ENCODE measurements at regions not wholly inside any gene's neighbourhood (a gene's known extent, or its start where the extent isn't known, plus 50 kb on each side); places are given as distances from the start of the nearest gene placed in this dataset.

DNA sequence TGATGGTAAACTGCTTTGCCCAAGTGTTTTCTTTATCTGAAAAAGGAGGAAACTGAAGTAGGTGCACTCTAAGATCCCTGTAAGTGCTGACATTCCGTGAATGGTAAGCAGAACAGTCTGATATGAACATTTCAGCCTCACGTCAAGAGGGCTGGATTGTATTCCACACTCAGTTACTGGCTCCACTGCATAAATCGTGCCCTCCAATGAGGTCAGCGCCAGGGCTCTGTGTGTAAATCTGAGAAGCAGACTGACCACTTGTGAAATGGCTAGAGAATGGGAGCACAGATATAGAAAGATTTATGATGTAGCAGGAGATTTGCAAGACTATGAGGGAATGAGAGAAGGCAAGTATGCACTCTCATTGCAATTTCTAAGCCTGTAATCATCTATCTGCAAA is 153.0 kb downstream of the ICOS start:
- Histone ChIP-seq H3K4me3 (ENCODE audit: severe bottlenecking) (no peak overlapping the region), H3K27ac (ENCODE audit: poor library complexity, severe bottlenecking) (no peak overlapping the region), H3K36me3 (ENCODE audit: low read depth) (no peaks in the 10 kb centered on the region), H3K9me3 (ENCODE audit: severe bottlenecking) (no peaks in the 10 kb centered on the region), H3K27me3 (ENCODE audit: insufficient read depth, poor library complexity, severe bottlenecking) (no peaks in the 10 kb centered on the region), H3K4me1 (ENCODE audit: insufficient read depth, poor library complexity, severe bottlenecking) (no peaks in the 10 kb centered on the region)
- DNase-seq (ENCODE audit: low spot score) (no peak), ATAC-seq (ENCODE audit: low read depth) (no peak)
- TF ChIP-seq, protein P1, sequence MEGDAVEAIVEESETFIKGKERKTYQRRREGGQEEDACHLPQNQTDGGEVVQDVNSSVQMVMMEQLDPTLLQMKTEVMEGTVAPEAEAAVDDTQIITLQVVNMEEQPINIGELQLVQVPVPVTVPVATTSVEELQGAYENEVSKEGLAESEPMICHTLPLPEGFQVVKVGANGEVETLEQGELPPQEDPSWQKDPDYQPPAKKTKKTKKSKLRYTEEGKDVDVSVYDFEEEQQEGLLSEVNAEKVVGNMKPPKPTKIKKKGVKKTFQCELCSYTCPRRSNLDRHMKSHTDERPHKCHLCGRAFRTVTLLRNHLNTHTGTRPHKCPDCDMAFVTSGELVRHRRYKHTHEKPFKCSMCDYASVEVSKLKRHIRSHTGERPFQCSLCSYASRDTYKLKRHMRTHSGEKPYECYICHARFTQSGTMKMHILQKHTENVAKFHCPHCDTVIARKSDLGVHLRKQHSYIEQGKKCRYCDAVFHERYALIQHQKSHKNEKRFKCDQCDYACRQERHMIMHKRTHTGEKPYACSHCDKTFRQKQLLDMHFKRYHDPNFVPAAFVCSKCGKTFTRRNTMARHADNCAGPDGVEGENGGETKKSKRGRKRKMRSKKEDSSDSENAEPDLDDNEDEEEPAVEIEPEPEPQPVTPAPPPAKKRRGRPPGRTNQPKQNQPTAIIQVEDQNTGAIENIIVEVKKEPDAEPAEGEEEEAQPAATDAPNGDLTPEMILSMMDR (IDR thresholded peaks at IDR 0.05; ENCODE audit: poor library complexity, severe bottlenecking), result no peak

DNA sequence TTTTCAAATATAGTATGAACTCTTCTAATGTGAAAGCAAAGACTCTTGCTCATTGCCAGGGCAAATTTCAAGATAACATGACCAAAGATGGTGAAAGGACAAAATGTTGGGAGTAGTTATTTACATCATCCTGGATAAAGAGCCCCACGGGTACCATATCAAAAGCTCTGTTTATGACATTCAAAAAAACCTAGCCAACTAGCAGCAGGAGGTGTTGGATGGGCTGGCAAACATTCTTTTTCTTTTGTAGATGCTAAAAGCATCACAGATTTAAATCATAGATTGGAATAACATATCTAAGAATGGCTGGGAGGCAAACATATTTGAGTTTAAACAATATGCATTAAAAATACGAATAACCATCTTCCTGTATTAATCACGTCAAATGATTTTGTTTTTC is 153.5 kb downstream of the ICOS start:
- TF ChIP-seq, protein P1 (IDR thresholded peaks at IDR 0.05; ENCODE audit: poor library complexity, severe bottlenecking), result no peak
- Histone ChIP-seq H3K4me3 (ENCODE audit: severe bottlenecking) (no peak overlapping the region), H3K9me3 (ENCODE audit: severe bottlenecking) (no peaks in the 10 kb centered on the region), H3K4me1 (ENCODE audit: insufficient read depth, poor library complexity, severe bottlenecking) (no peaks in the 10 kb centered on the region), H3K36me3 (ENCODE audit: low read depth) (no peaks in the 10 kb centered on the region), H3K27me3 (ENCODE audit: insufficient read depth, poor library complexity, severe bottlenecking) (no peaks in the 10 kb centered on the region), H3K27ac (ENCODE audit: poor library complexity, severe bottlenecking) (no peak overlapping the region)
- ATAC-seq (ENCODE audit: low read depth), result no peak
- DNase-seq (ENCODE audit: low spot score), result no peak

DNA sequence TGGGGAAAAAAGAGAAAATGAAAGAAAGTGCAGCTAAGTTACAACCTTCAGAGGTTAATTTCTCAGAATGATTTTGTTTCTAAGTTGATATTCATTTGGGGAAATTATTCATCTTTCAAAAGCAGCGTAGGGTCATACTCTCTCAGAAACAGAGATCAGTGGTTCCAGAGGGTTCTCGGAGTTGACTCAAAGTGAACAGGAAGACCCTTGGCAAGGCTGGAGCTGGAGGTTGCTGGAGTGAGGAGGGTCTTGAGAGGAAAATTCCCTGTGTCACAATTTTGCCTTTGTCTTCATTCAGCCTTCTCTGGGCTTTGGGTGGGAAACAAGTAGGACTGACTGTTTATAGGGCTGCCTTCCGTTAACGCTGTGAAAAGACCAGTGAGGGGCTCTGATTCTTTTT is 168.2 kb downstream of the ICOS start:
- Histone ChIP-seq H3K27me3 (ENCODE audit: insufficient read depth, poor library complexity, severe bottlenecking) (no peaks in the 10 kb centered on the region), H3K4me1 (ENCODE audit: insufficient read depth, poor library complexity, severe bottlenecking) (no peaks in the 10 kb centered on the region), H3K9me3 (ENCODE audit: severe bottlenecking) (no peaks in the 10 kb centered on the region), H3K27ac (ENCODE audit: poor library complexity, severe bottlenecking) (no peak overlapping the region), H3K36me3 (ENCODE audit: low read depth) (no peaks in the 10 kb centered on the region), H3K4me3 (ENCODE audit: severe bottlenecking) (no peak overlapping the region)
- TF ChIP-seq, protein P1 (IDR thresholded peaks at IDR 0.05; ENCODE audit: poor library complexity, severe bottlenecking), result no peak
- DNase-seq (ENCODE audit: low spot score), result no peak
- ATAC-seq (ENCODE audit: low read depth), result no peak

DNA sequence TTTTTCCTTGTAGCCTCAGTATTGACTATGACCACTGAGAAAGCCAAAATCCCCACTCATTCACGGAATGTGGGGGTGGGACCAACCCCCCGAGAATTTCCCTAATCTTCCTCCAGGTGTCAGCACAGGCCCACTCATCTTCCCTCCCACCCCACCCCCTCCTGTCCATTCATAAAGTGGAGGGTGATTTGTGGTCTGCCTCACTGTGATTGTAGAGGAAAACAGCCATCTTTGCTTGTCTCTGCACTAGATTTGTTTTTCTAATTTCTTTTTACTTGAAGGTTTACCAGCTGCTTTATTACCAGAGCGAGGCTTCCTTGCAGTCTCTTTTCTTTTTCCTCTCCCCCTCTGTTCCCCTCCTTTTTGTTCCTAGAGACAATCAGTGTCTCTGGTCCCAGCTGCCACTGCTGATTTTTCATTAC is 171.8 kb downstream of the ICOS start:
- Histone ChIP-seq H3K36me3 (ENCODE audit: low read depth) (no peaks in the 10 kb centered on the region), H3K27me3 (ENCODE audit: insufficient read depth, poor library complexity, severe bottlenecking) (no peaks in the 10 kb centered on the region), H3K27ac (ENCODE audit: poor library complexity, severe bottlenecking) (no peak overlapping the region), H3K9me3 (ENCODE audit: severe bottlenecking) (no peaks in the 10 kb centered on the region), H3K4me1 (ENCODE audit: insufficient read depth, poor library complexity, severe bottlenecking) (no peaks in the 10 kb centered on the region), H3K4me3 (ENCODE audit: severe bottlenecking) (no peak overlapping the region)
- ATAC-seq (ENCODE audit: low read depth) (no peak; the same call in 2 of the 3 replicates), DNase-seq (ENCODE audit: low spot score) (no peak)
- TF ChIP-seq, protein P1 (IDR thresholded peaks at IDR 0.05; ENCODE audit: poor library complexity, severe bottlenecking), result peak; percentile 34

DNA sequence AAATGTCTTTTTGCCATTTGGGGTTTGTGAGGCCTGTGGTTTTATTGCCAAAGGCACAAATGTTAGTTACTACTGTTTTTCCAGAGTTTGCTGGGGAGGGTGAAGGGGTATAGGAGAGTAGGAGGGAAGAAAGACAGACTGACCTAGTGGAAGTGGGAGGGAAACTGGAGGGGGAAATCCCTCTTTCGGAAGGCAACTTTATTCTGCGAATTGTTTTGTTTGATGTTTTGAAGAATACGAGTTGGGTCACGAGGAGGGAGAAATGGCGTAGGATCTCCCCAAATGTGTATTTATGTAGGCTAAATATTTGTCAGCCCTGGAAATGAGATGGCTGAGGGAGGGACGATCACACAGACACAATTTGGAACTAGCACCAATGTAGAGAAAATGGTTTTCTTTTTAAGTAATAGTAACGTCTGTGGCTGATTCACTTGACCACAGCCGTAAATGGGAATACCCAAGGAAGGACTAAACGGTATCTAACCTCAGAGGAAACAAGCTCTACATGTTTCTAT is 172.3 kb downstream of the ICOS start:
- Histone ChIP-seq H3K27me3 (ENCODE audit: insufficient read depth, poor library complexity, severe bottlenecking) (no peaks in the 10 kb centered on the region), H3K9me3 (ENCODE audit: severe bottlenecking) (no peaks in the 10 kb centered on the region), H3K27ac (ENCODE audit: poor library complexity, severe bottlenecking) (no peak overlapping the region), H3K4me1 (ENCODE audit: insufficient read depth, poor library complexity, severe bottlenecking) (no peaks in the 10 kb centered on the region), H3K36me3 (ENCODE audit: low read depth) (no peaks in the 10 kb centered on the region), H3K4me3 (ENCODE audit: severe bottlenecking) (no peak overlapping the region)
- no peak for ATAC-seq (ENCODE audit: low read depth)
- TF ChIP-seq, protein P1 (IDR thresholded peaks at IDR 0.05; ENCODE audit: poor library complexity, severe bottlenecking), result no peak
- no peak for DNase-seq (ENCODE audit: low spot score)

All from RWPE2 (cell line).